Naive thymus-derived CD4-positive, alpha-beta T cell (primary cell): ENCODE measurements at regions not wholly inside any gene's neighbourhood (a gene's known extent, or its start where the extent isn't known, plus 50 kb on each side); places are given as distances from the start of the nearest gene placed in this dataset.
"Not testable (repeated sequence)": the region's sequence is repeated elsewhere in the genome, so short reads cannot be mapped to it uniquely, and the experiment has no call there.

ENCODE experiments used
- ATAC-seq: fragments of 150-1000 bp; cut with Tn5 transposase; 2 replicates; pipeline ENCODE4 v1.10.0; 2021; ENCODE audit warnings: mild to moderate bottlenecking, moderate library complexity
- CTCF ChIA-PET: fragments of 350-600 bp; sonication (Branson Sonifier 250); formaldehyde crosslinking; loops from one replicate; lab custom pipeline; 2021; ENCODE audit warnings: antibody characterized with exemption; lab: Charles Lee
- POLR2A ChIA-PET: fragments of 350-600 bp; sonication (Branson Sonifier 250); formaldehyde crosslinking; loops from one replicate; lab custom pipeline; 2021; ENCODE audit warnings: antibody characterized with exemption, inconsistent platforms; lab: Charles Lee
- DNase-seq, 9 donors: peaks; one replicate each; pipeline versions ENCODE4 v3.0.0 to v3.0.0-alpha.2; 2020 to 2022; ENCODE audit warnings: mixed read lengths in 1 of 9
- H3K27ac ChIP-seq: one replicate; pipeline ENCODE4 v1.7.0; 2013; ENCODE audit warnings: mild to moderate bottlenecking, low read depth, low read length, moderate library complexity
- H3K27me3 ChIP-seq, 2 donors: one replicate each; pipeline ENCODE4 v1.7.0; 2013; ENCODE audit warnings: low read length in 2 of 2, mild to moderate bottlenecking in 2 of 2, moderate library complexity in 2 of 2; ENCODE audit not compliant: control insufficient read depth in 2 of 2, insufficient read depth in 2 of 2
- H3K36me3 ChIP-seq, 3 experiments: 1 replicate in 2 of 3; 2 replicates in 1 of 3; pipeline ENCODE4 v1.7.0; 2013; ENCODE audit warnings: low read length in 3 of 3, mild to moderate bottlenecking in 3 of 3, moderate library complexity in 1 of 3; ENCODE audit not compliant: insufficient read depth in 3 of 3, control insufficient read depth in 2 of 3
- H3K4me1 ChIP-seq, 2 donors: one replicate each; pipeline ENCODE4 v1.7.0; 2013; ENCODE audit warnings: low read length in 2 of 2, mild to moderate bottlenecking in 2 of 2, moderate library complexity in 1 of 2; ENCODE audit not compliant: control insufficient read depth in 2 of 2, insufficient read depth in 2 of 2
- H3K4me3 ChIP-seq: 2 replicates; pipeline ENCODE4 v1.7.0; 2013; ENCODE audit warnings: mild to moderate bottlenecking, low read length
- H3K9me3 ChIP-seq, 3 experiments: 1 replicate in 2 of 3; 2 replicates in 1 of 3; pipeline ENCODE4 v1.7.0; 2013; ENCODE audit warnings: low read length in 3 of 3; ENCODE audit not compliant: control insufficient read depth in 2 of 3
- H3K27ac Mint-ChIP-seq, 9 donors: one replicate each; pipeline ENCODE4 v1.8.0; 2020 to 2022; ENCODE audit warnings: mixed read lengths in 9 of 9, mild to moderate bottlenecking in 8 of 9, moderate library complexity in 5 of 9, inconsistent platforms in 2 of 9
- H3K27me3 Mint-ChIP-seq, 5 donors: one replicate each; pipeline ENCODE4 v1.8.0; 2021 to 2022; ENCODE audit warnings: mixed read lengths in 5 of 5, mild to moderate bottlenecking in 1 of 5
- H3K36me3 Mint-ChIP-seq, 5 donors: one replicate each; pipeline ENCODE4 v1.8.0; 2020 to 2022; ENCODE audit warnings: mixed read lengths in 5 of 5, mild to moderate bottlenecking in 3 of 5, inconsistent platforms in 1 of 5
- H3K4me1 Mint-ChIP-seq, 7 donors: one replicate each; pipeline ENCODE4 v1.8.0; 2020 to 2022; ENCODE audit warnings: mixed read lengths in 7 of 7, mild to moderate bottlenecking in 3 of 7, inconsistent platforms in 1 of 7
- H3K4me3 Mint-ChIP-seq, 10 donors: one replicate each; pipeline ENCODE4 v1.8.0; 2020 to 2022; ENCODE audit warnings: mild to moderate bottlenecking in 10 of 10, mixed read lengths in 10 of 10, moderate library complexity in 6 of 10, inconsistent platforms in 2 of 10
- H3K9me3 Mint-ChIP-seq, 11 donors: one replicate each; pipeline ENCODE4 v1.8.0; 2020 to 2022; ENCODE audit warnings: mixed read lengths in 11 of 11, mild to moderate bottlenecking in 4 of 11, inconsistent platforms in 1 of 11, moderate library complexity in 1 of 11
- intact Hi-C, 2 donors: fragments of 100-400 bp; cut with micrococcal nuclease; formaldehyde crosslinking; loops; one replicate each; pipeline ENCODE4 v1.15.1; 2023

DNA sequence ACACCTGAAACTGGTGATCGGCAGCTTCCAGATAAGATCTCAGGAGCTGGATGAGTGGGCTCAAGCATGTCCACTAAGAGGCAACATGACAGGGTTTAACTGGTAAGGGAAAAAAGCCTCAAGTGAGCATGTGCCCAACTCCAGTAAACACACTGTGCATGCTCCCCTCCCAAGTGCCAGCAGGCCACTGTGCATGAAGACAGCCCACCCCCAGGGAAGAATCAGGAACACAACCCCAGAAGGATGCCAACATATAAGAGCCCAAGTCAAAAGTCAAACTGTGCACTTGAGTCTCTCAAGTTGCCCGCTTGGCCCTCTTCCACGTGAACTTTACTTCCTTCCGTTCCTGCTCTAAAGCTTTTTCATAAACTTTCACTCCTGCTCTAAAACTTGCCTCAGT lies 311.3 kb upstream of the PRKD1 start:
- intact Hi-C loops = no loop called here
- H3K27ac Mint-ChIP-seq = no peak overlapping the region
- POLR2A ChIA-PET = no interaction called here

DNA sequence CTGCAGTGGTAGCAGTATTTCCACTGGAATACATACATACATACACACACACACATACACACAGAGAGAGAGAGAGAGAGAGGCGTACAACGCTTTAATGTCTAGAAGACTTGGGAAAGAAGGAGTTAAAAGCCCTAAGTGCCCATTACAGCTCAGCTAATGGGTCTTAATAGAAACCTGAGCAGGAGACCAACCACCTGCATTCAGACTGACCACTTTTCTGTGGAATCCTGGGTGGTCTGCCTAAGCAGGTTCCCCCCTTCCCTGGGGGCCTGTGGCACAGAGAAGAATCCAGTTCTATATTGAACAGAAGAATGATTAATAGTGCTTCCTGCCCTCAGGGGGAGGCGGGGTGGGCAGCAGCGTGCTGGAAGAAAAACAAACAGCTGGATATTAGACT lies 312.4 kb upstream of the PRKD1 start:
- no peaks in the 10 kb centered on the region for H3K36me3 ChIP-seq
- ChIA-PET CTCF (no interaction called here), POLR2A (no interaction called here)
- no peaks in the 10 kb centered on the region for H3K4me1 ChIP-seq
- Mint-ChIP-seq H3K27me3 (peaks cover 0 to 9% (median 6%) of the 10 kb centered on the region in 5 donors), H3K4me3 (no peak overlapping the region), H3K27ac (no peak overlapping the region), H3K36me3 (no peaks in the 10 kb centered on the region), H3K4me1 (peaks cover 0 to 2% (median 0%) of the 10 kb centered on the region in 7 donors), H3K9me3 (peaks cover 0 to 9% (median 2%) of the 10 kb centered on the region in 11 donors)
- no peaks in the 10 kb centered on the region for H3K9me3 ChIP-seq
- H3K27me3 ChIP-seq = no peaks in the 10 kb centered on the region
- no peak overlapping the region for H3K4me3 ChIP-seq
- DNase-seq (no peak), ATAC-seq (no peak)
- intact Hi-C loops = no loop called here
- H3K27ac ChIP-seq = no peak overlapping the region

More for the DNA sequence above, 311.3 kb upstream of the PRKD1 start:
- no peaks in the 10 kb centered on the region for H3K27me3 ChIP-seq
- Mint-ChIP-seq H3K4me1 (peaks cover 0 to 2% (median 0%) of the 10 kb centered on the region in 7 donors), H3K27me3 (peaks cover 0 to 9% (median 6%) of the 10 kb centered on the region in 5 donors), H3K9me3 (peaks cover 0 to 9% (median 2%) of the 10 kb centered on the region in 11 donors), H3K4me3 (no peak overlapping the region), H3K36me3 (no peaks in the 10 kb centered on the region)
- no peaks in the 10 kb centered on the region for H3K9me3 ChIP-seq
- no peaks in the 10 kb centered on the region for H3K4me1 ChIP-seq
- ATAC-seq (no peak), DNase-seq (no peak)
- CTCF ChIA-PET = no interaction called here
- H3K27ac ChIP-seq = no peak overlapping the region
- no peaks in the 10 kb centered on the region for H3K36me3 ChIP-seq
- no peak overlapping the region for H3K4me3 ChIP-seq

DNA sequence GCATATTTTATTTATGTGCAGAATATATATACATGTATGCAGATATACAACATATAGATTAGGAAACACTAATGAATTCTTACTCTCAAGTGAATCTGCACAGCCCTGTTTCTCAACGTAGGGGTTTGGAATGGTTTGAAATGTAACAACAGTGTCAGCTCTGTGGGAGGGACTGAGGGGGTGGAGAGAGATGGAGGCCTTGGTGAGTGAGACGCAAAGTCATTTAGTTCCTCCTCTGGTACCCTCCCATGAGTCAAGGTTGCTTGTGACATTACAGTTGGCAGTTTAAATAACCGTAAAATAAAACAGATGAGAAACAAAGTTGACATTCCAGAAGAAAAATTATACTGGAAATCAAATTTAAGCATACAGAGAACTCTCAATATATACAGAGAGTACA lies 313.0 kb upstream of the PRKD1 start:
- Histone ChIP-seq H3K27ac (no peak overlapping the region), H3K27me3 (no peaks in the 10 kb centered on the region), H3K4me3 (no peak overlapping the region), H3K9me3 (no peaks in the 10 kb centered on the region), H3K4me1 (no peaks in the 10 kb centered on the region), H3K36me3 (no peaks in the 10 kb centered on the region)
- CTCF ChIA-PET = no interaction called here
- Mint-ChIP-seq H3K36me3 (no peaks in the 10 kb centered on the region), H3K9me3 (peaks cover 0 to 6% (median 2%) of the 10 kb centered on the region in 11 donors), H3K4me1 (no peaks in the 10 kb centered on the region), H3K27ac (no peak overlapping the region), H3K27me3 (peaks cover 0 to 9% (median 4%) of the 10 kb centered on the region in 5 donors), H3K4me3 (no peak overlapping the region)
- DNase-seq (no peak), ATAC-seq (no peak)
- POLR2A ChIA-PET = no interaction called here
- intact Hi-C loops = no loop called here

DNA sequence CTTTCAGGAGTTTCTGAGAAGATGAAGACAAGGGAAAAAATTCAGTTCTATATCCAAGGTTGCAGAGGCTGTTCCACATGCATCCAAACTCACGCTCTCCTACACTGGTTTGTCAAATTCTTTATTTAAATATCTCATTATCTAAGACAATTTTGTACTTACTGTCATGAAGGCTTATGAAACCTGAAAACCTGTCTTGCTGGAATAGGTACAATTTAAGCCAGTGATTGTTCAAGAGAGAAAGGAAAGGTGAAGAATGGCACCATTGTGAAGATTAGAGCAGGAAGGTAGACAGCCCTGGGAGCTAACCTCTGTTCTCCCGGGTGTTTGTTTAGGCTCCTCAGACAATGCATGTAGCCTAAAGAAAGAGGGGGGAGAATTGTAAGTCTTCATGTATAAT lies 315.1 kb upstream of the PRKD1 start:
- CTCF ChIA-PET = no interaction called here
- DNase-seq (no peak), ATAC-seq (no peak)
- no peaks in the 10 kb centered on the region for H3K9me3 ChIP-seq
- peaks cover 0 to 6% (median 0%) of the 10 kb centered on the region in 11 donors for H3K9me3 Mint-ChIP-seq
- no peak overlapping the region for H3K4me3 Mint-ChIP-seq
- no peaks in the 10 kb centered on the region for H3K4me1 ChIP-seq
- no peaks in the 10 kb centered on the region for H3K27me3 ChIP-seq
- H3K4me3 ChIP-seq = no peak overlapping the region
- H3K27ac ChIP-seq = no peak overlapping the region
- no peaks in the 10 kb centered on the region for H3K4me1 Mint-ChIP-seq
- POLR2A ChIA-PET = no interaction called here
- H3K36me3 ChIP-seq = no peaks in the 10 kb centered on the region
- intact Hi-C loops = no loop called here
- H3K27me3 Mint-ChIP-seq = peaks cover 0 to 17% (median 4%) of the 10 kb centered on the region in 5 donors
- H3K27ac Mint-ChIP-seq = no peak overlapping the region
- no peaks in the 10 kb centered on the region for H3K36me3 Mint-ChIP-seq

DNA sequence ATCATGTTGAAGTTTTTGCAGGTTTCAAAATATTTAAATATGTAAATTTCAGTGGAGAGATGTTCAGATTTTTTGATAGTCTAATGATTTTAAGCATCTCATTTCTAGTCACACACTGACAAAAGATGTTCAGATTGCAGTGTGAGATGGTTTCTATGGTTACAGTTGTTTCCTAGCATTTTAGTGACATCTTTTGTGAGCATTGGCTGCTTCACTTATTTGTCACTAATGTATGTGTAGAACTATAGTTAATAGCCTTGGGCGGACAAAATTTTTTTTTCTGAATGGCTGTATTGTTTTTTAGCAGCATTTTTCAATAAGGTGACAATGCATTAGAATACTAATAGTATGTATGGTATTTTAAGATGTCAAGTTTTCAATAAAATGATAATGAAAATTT lies 315.6 kb upstream of the PRKD1 start:
- ATAC-seq (no peak), DNase-seq (no peak)
- intact Hi-C loops = no loop called here
- Histone ChIP-seq H3K27ac (no peak overlapping the region), H3K4me3 (no peak overlapping the region), H3K4me1 (no peaks in the 10 kb centered on the region), H3K9me3 (no peaks in the 10 kb centered on the region), H3K36me3 (no peaks in the 10 kb centered on the region), H3K27me3 (no peaks in the 10 kb centered on the region)
- H3K4me3 Mint-ChIP-seq = no peak overlapping the region
- peaks cover 0 to 17% (median 4%) of the 10 kb centered on the region in 5 donors for H3K27me3 Mint-ChIP-seq
- H3K27ac Mint-ChIP-seq = no peak overlapping the region
- ChIA-PET CTCF (no interaction called here), POLR2A (no interaction called here)
- no peaks in the 10 kb centered on the region for H3K36me3 Mint-ChIP-seq
- H3K4me1 Mint-ChIP-seq = no peaks in the 10 kb centered on the region
- peaks cover 0 to 6% (median 0%) of the 10 kb centered on the region in 11 donors for H3K9me3 Mint-ChIP-seq

DNA sequence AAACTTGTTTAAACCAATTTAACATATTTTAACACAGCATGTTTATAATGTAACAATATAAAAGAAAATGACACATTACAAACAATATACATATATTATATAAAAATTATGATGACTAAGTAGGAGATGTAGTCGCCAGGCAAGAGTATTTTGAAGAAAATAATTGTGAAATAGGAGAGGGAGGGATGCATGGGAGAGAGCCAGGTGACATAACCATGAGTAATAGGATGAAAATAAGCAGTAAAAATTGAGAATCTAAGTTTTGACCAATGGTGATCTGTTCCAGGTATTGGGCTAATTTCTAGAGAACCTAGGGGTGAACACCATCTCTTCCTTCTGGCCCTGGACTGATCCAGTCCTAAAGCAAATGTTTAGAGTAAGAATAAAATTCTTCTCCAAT lies 315.2 kb upstream of the G2E3 start:
- no peak overlapping the region for H3K27ac Mint-ChIP-seq
- no peaks in the 10 kb centered on the region for H3K36me3 Mint-ChIP-seq
- Histone ChIP-seq H3K27ac (no peak overlapping the region), H3K9me3 (no peaks in the 10 kb centered on the region), H3K27me3 (no peaks in the 10 kb centered on the region), H3K4me1 (no peaks in the 10 kb centered on the region), H3K36me3 (no peaks in the 10 kb centered on the region), H3K4me3 (no peak overlapping the region)
- H3K9me3 Mint-ChIP-seq = peaks cover 0 to 6% (median 0%) of the 10 kb centered on the region in 11 donors
- no peaks in the 10 kb centered on the region for H3K4me1 Mint-ChIP-seq
- ATAC-seq = no peak
- ChIA-PET POLR2A (no interaction called here), CTCF (no interaction called here)
- H3K27me3 Mint-ChIP-seq = peaks cover 0 to 14% (median 4%) of the 10 kb centered on the region in 5 donors
- H3K4me3 Mint-ChIP-seq = no peak overlapping the region
- no peak for DNase-seq
- intact Hi-C loops = no loop called here

DNA sequence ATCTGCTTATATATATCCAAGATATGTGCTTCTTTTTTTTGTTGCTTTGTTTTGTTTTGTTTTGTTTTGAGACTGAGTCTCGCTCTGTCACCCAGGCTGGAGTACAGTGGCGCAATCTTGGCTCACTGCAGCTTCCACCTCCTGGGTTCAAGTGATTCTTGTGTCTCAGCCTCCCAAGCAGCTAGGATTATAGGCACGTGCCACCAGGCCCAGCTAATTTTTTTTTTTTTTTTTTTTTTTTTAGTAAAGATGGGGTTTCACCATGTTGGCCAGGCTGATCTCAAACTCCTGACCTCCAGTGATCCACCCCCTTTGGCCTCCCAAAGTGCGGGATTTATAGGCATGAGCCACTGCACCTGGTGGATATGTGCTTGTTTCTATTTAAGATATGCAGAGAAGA lies 314.6 kb upstream of the G2E3 start:
- intact Hi-C loops, H3K27ac ChIP-seq, H3K4me1 Mint-ChIP-seq, H3K4me1 ChIP-seq, H3K27me3 ChIP-seq, DNase-seq, POLR2A ChIA-PET, H3K36me3 ChIP-seq, H3K4me3 Mint-ChIP-seq, H3K4me3 ChIP-seq, CTCF ChIA-PET, H3K36me3 Mint-ChIP-seq, H3K9me3 ChIP-seq, ATAC-seq, H3K27ac Mint-ChIP-seq, H3K9me3 Mint-ChIP-seq: not testable (repeated sequence)
- peaks cover 0 to 11% (median 3%) of the 10 kb centered on the region in 5 donors for H3K27me3 Mint-ChIP-seq
